H9 (cell line): ENCODE measurements at regions not wholly inside any gene's neighbourhood (a gene's known extent, or its start where the extent isn't known, plus 50 kb on each side); places are given as distances from the start of the nearest gene placed in this dataset.

Source experiments
- DNase-seq: peaks from one replicate; pipeline ENCODE4 v3.0.0-alpha.2; 2017
- H2AFZ ChIP-seq: one replicate; pipeline ENCODE4 v1.6.1; 2013; ENCODE audit warnings: mild to moderate bottlenecking, low read length, control low read depth, moderate library complexity
- H2AK5ac ChIP-seq: 2 replicates; pipeline ENCODE4 v1.6.1; 2013; ENCODE audit warnings: low read length, control low read depth, mixed read lengths; ENCODE audit not compliant: insufficient read length
- H2BK120ac ChIP-seq: one replicate; pipeline ENCODE4 v1.6.1; 2013; ENCODE audit warnings: low read depth, mild to moderate bottlenecking, low read length, control low read depth, inconsistent platforms; ENCODE audit not compliant: poor library complexity, severe bottlenecking
- H2BK12ac ChIP-seq: 2 replicates; pipeline ENCODE4 v1.6.1; 2013; ENCODE audit warnings: low read length, control low read depth, mixed read lengths, low read depth; ENCODE audit not compliant: insufficient read length
- H2BK15ac ChIP-seq: 2 replicates; pipeline ENCODE4 v1.6.1; 2013; ENCODE audit warnings: low read depth, low read length, control low read depth
- H2BK20ac ChIP-seq: one replicate; pipeline ENCODE4 v1.6.1; 2013; ENCODE audit warnings: low read depth, mild to moderate bottlenecking, low read length, control low read depth, inconsistent platforms; ENCODE audit not compliant: poor library complexity, severe bottlenecking
- H2BK5ac ChIP-seq: 2 replicates; pipeline ENCODE4 v1.6.1; 2013; ENCODE audit warnings: low read length, control low read depth, mixed read lengths; ENCODE audit not compliant: insufficient read length
- H3K14ac ChIP-seq: 2 replicates; pipeline ENCODE4 v1.6.1; 2013; ENCODE audit warnings: low read length, control low read depth; ENCODE audit not compliant: insufficient read depth
- H3K18ac ChIP-seq: 2 replicates; pipeline ENCODE4 v1.6.1; 2013; ENCODE audit warnings: low read depth, mild to moderate bottlenecking, mixed read lengths, low read length, control low read depth; ENCODE audit not compliant: insufficient read length
- H3K23ac ChIP-seq: 2 replicates; pipeline ENCODE4 v1.6.1; 2013; ENCODE audit warnings: low read length, control low read depth, mixed read lengths, low read depth; ENCODE audit not compliant: insufficient read length
- H3K23me2 ChIP-seq: 2 replicates; pipeline ENCODE4 v1.6.1; 2013; ENCODE audit warnings: low read depth, mild to moderate bottlenecking, mixed read lengths, low read length, control low read depth; ENCODE audit not compliant: insufficient read length, poor library complexity, severe bottlenecking
- H3K27ac ChIP-seq: 2 replicates; pipeline ENCODE4 v1.5.1; 2013; ENCODE audit warnings: low read length, control low read depth, mixed read lengths, low read depth; ENCODE audit not compliant: insufficient read length
- H3K27me3 ChIP-seq: 2 replicates; pipeline ENCODE4 v1.6.1; 2013; ENCODE audit warnings: low read length, control low read depth, inconsistent platforms; ENCODE audit not compliant: insufficient read depth
- H3K4ac ChIP-seq: 2 replicates; pipeline ENCODE4 v1.6.1; 2013; ENCODE audit warnings: low read depth, mild to moderate bottlenecking, control low read depth, inconsistent platforms, low read length, moderate library complexity
- H3K4me1 ChIP-seq: 2 replicates; pipeline ENCODE4 v1.6.1; 2013; ENCODE audit warnings: low read length, control low read depth, inconsistent platforms; ENCODE audit not compliant: insufficient read depth
- H3K4me2 ChIP-seq: 2 replicates; pipeline ENCODE4 v1.6.1; 2013; ENCODE audit warnings: low read length, control low read depth, mixed read lengths; ENCODE audit not compliant: insufficient read length, insufficient read depth
- H3K56ac ChIP-seq: 2 replicates; pipeline ENCODE4 v1.6.1; 2013; ENCODE audit warnings: low read depth, mild to moderate bottlenecking, mixed read lengths, low read length, control low read depth; ENCODE audit not compliant: insufficient read length
- H3K79me1 ChIP-seq: 2 replicates; pipeline ENCODE4 v1.6.1; 2013; ENCODE audit warnings: low read depth, mild to moderate bottlenecking, moderate library complexity, low read length, control low read depth, inconsistent platforms; ENCODE audit not compliant: insufficient read depth, poor library complexity, severe bottlenecking
- H3K79me2 ChIP-seq: 2 replicates; pipeline ENCODE4 v1.6.1; 2013; ENCODE audit warnings: low read length, control low read depth, inconsistent platforms; ENCODE audit not compliant: insufficient read depth
- H3K9ac ChIP-seq: 2 replicates; pipeline ENCODE4 v1.6.1; 2013; ENCODE audit warnings: low read length, control low read depth, mixed read lengths; ENCODE audit not compliant: insufficient read length; ENCODE audit errors: extremely low read depth
- H3K9me3 ChIP-seq: one replicate; pipeline ENCODE4 v1.6.1; 2013; ENCODE audit warnings: low read depth, low read length, inconsistent platforms; ENCODE audit not compliant: control insufficient read depth
- H3T11ph ChIP-seq: one replicate; pipeline ENCODE4 v1.6.1; 2013; ENCODE audit warnings: mild to moderate bottlenecking, low read length, control low read depth, inconsistent platforms
- H4K20me1 ChIP-seq: one replicate; pipeline ENCODE4 v1.6.1; 2013; ENCODE audit not compliant: control insufficient read depth, insufficient read length, insufficient read depth
- H4K5ac ChIP-seq: 2 replicates; pipeline ENCODE4 v1.6.1; 2013; ENCODE audit warnings: low read depth, mild to moderate bottlenecking, mixed read lengths, low read length, control low read depth; ENCODE audit not compliant: insufficient read length
- H4K8ac ChIP-seq: replicated peaks from 2 replicates; pipeline ENCODE4 v1.6.1; 2013; ENCODE audit warnings: low read length, control low read depth, mixed read lengths, low read depth; ENCODE audit not compliant: insufficient read length
- H4K91ac ChIP-seq: 2 replicates; pipeline ENCODE4 v1.6.1; 2013; ENCODE audit warnings: low read depth, mild to moderate bottlenecking, moderate library complexity, mixed read lengths, low read length, control low read depth; ENCODE audit not compliant: insufficient read length
- H3K27ac Mint-ChIP-seq, 3 experiments: 2 replicates in 2 of 3; 3 replicates in 1 of 3; pipeline ENCODE4 v1.8.0; 2020 to 2021; ENCODE audit warnings: mixed read lengths in 3 of 3, mild to moderate bottlenecking in 1 of 3, moderate library complexity in 1 of 3
- H3K27me3 Mint-ChIP-seq: 2 replicates; pipeline ENCODE4 v1.8.0; 2021; ENCODE audit warnings: low read depth, mild to moderate bottlenecking, moderate library complexity, mixed read lengths
- H3K36me3 Mint-ChIP-seq, 3 experiments: 2 replicates in 2 of 3; 3 replicates in 1 of 3; pipeline ENCODE4 v1.8.0; 2020 to 2021; ENCODE audit warnings: low read depth in 3 of 3, mixed read lengths in 3 of 3; ENCODE audit not compliant: insufficient read depth in 1 of 3
- H3K4me1 Mint-ChIP-seq, 2 experiments: 2 replicates each; pipeline ENCODE4 v1.8.0; 2020; ENCODE audit warnings: mixed read lengths in 2 of 2
- H3K4me3 Mint-ChIP-seq, 2 experiments: 2 replicates in 1 of 2; 3 replicates in 1 of 2; pipeline ENCODE4 v1.8.0; 2020 to 2021; ENCODE audit warnings: mild to moderate bottlenecking in 2 of 2, mixed read lengths in 2 of 2, moderate library complexity in 1 of 2
- H3K9me3 Mint-ChIP-seq, 2 experiments: 2 replicates in 1 of 2; 3 replicates in 1 of 2; pipeline ENCODE4 v1.8.0; 2020; ENCODE audit warnings: mild to moderate bottlenecking in 2 of 2, mixed read lengths in 2 of 2, moderate library complexity in 1 of 2
- CTCF ChIP-seq: fragments of 200-600 bp; sonication (generic); conservative IDR thresholded peaks from 3 replicates; pipeline ENCODE4 v1.8.0; 2021; ENCODE audit warnings: antibody characterized with exemption, mild to moderate bottlenecking
- WGBS: extraction: QIAGEN DNeasy Blood & Tissue Kit; methylation state at CpG from one replicate; pipeline ENCODE4 v1.1.7; 2013; ENCODE audit warnings: missing lambda C conversion rate, low lambda C conversion rate, mixed read lengths; ENCODE audit not compliant: insufficient read length; ENCODE audit errors: extremely low coverage; 5-methylcytosine and 5-hydroxymethylcytosine counted together

DNA sequence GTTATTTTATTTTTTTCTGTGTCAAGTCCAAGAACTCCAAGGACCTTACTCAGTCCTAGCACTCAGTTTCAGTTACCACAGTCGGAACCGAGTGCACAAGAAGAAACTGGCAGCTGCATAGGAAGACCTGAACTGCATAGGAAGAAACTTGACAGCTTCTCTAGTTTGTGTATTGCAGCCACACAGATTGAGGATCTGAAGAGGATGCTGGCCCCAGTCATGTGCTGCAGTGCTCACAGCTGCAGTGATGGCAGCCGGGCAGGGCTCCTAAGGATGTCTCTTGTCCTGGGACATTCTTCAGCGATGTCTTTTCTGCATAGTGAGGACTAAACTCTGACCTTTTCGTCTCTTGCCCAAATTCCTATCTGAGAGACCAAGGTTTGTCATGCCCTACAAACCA lies 261.2 kb downstream of the STIM2 start:
- no peaks in the 10 kb centered on the region for H3K27me3 ChIP-seq
- H3K4me2 ChIP-seq, result no peak overlapping the region
- WGBS, result no CpG with 5 or more reads among the region's 5 CpGs
- H3K9ac ChIP-seq, result no peak overlapping the region
- H3K14ac ChIP-seq, result no peak overlapping the region
- no peaks in the 10 kb centered on the region for H3K23me2 ChIP-seq
- H3K9me3 ChIP-seq, result no peaks in the 10 kb centered on the region
- H3K23ac ChIP-seq, result no peak overlapping the region
- H3K18ac ChIP-seq, result no peak overlapping the region
- no peak overlapping the region for H2BK5ac ChIP-seq
- no peaks in the 10 kb centered on the region for H4K20me1 ChIP-seq
- H2BK15ac ChIP-seq, result no peak overlapping the region
- peaks cover 0 to 5% (median 1%) of the 10 kb centered on the region in 3 experiments; a peak in 4 of 7 replicates for H3K36me3 Mint-ChIP-seq
- no peak overlapping the region for H4K91ac ChIP-seq
- no peak overlapping the region for H2AK5ac ChIP-seq
- no peak overlapping the region for H3T11ph ChIP-seq
- H3K4ac ChIP-seq, result no peak overlapping the region
- no peak overlapping the region for H2BK20ac ChIP-seq
- H3K4me1 ChIP-seq, result peaks cover 22% of the 10 kb centered on the region; the same call in 1 of the 2 replicates
- no peak overlapping the region for H3K27ac ChIP-seq
- H3K4me3 Mint-ChIP-seq, result no peak overlapping the region
- no peak for TF ChIP-seq CTCF
- H3K79me1 ChIP-seq, result no peaks in the 10 kb centered on the region
- peak overlapping the region; percentile 85 to 98 (median 97); a peak in 5 of 7 replicates for H3K27ac Mint-ChIP-seq
- H3K56ac ChIP-seq, result no peak overlapping the region
- no peak overlapping the region for H2BK120ac ChIP-seq
- no peak overlapping the region for H4K8ac ChIP-seq
- H3K9me3 Mint-ChIP-seq, result peaks cover 0 to 7% of the 10 kb centered on the region in 2 experiments; a peak in 3 of 5 replicates
- no peak overlapping the region for H4K5ac ChIP-seq
- no peak for DNase-seq
- H3K27me3 Mint-ChIP-seq, result peaks cover 2% of the 10 kb centered on the region; the same call in 1 of the 2 replicates
- peaks cover 53 to 56% of the 10 kb centered on the region in 2 experiments for H3K4me1 Mint-ChIP-seq
- no peak overlapping the region for H2BK12ac ChIP-seq
- no peak overlapping the region for H2AFZ ChIP-seq
- H3K79me2 ChIP-seq, result no peaks in the 10 kb centered on the region
